Activated B cell treated with CpG ODN at 0.5 μM for 24 hours (primary cell): ENCODE measurements at regions not wholly inside any gene's neighbourhood (a gene's known extent, or its start where the extent isn't known, plus 50 kb on each side); places are given as distances from the start of the nearest gene placed in this dataset.

Experiments used
- ATAC-seq: fragments of 200-7000 bp; cut with Tn5 transposase; one replicate; pipeline ENCODE4 v1.10.0; 2021; ENCODE audit warnings: low read depth, mild to moderate bottlenecking, moderate library complexity
- CTCF ChIA-PET: fragments of 350-600 bp; sonication (Branson Sonifier 250); formaldehyde crosslinking; loops from one replicate; lab custom pipeline; 2021; ENCODE audit warnings: antibody characterized with exemption; lab: Charles Lee
- POLR2A ChIA-PET: fragments of 350-600 bp; sonication (Branson Sonifier 250); formaldehyde crosslinking; loops from one replicate; lab custom pipeline; 2021; ENCODE audit warnings: antibody characterized with exemption; lab: Charles Lee
- DNase-seq: peaks from one replicate; pipeline ENCODE4 v3.0.0; 2022
- H3K27ac Mint-ChIP-seq: one replicate; pipeline ENCODE4 v1.8.0; 2020; ENCODE audit warnings: mixed read lengths
- H3K27me3 Mint-ChIP-seq: one replicate; pipeline ENCODE4 v1.8.0; 2021; ENCODE audit warnings: mixed read lengths
- H3K36me3 Mint-ChIP-seq: one replicate; pipeline ENCODE4 v1.8.0; 2021; ENCODE audit warnings: low read depth, mixed read lengths
- H3K4me1 Mint-ChIP-seq: one replicate; pipeline ENCODE4 v1.8.0; 2021; ENCODE audit warnings: mixed read lengths
- H3K4me3 Mint-ChIP-seq: one replicate; pipeline ENCODE4 v1.8.0; 2020; ENCODE audit warnings: mild to moderate bottlenecking, mixed read lengths
- H3K9me3 Mint-ChIP-seq: one replicate; pipeline ENCODE4 v1.8.0; 2020; ENCODE audit warnings: mixed read lengths
- CTCF ChIP-seq: fragments of 200-600 bp; IDR thresholded peaks from one replicate; pipeline ENCODE4 v1.8.0; 2022; ENCODE audit warnings: antibody characterized with exemption, mild to moderate bottlenecking
- intact Hi-C: fragments of 100-400 bp; cut with micrococcal nuclease; formaldehyde crosslinking; loops from one replicate; pipeline ENCODE4 v1.15.1; 2024

DNA sequence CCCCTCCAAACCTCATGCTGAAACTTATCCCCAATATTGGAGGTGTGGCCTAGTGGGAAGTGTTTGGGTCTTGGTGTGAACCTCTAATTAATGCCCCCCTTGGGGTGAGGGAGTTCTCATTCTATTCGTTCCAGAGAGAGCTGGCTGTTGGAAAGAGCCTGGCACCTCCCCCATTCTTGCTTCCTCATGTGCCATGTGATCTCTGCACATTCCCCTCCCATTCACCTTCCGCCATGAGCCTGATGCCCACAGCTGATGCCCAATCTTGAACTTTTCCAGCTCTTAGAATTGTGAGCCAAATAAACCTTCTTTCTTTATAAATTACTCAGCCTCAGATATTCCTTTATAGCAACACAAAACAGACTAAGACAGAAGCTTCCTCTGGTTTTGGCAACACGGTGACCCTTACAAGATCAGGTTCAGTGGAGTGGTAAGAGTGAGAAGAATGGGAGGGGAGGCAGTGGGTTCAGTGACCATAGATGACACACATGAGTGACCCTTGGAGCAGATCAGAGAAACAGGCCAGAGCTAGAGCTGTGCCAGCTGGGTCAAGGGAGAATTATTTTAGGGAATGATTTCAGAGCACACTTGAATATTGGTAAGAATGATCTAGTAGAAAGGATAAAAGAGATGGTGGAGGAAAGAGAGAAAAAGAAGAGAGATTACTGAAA, 176.4 kb downstream of the LY86 start:
- ChIA-PET POLR2A (no interaction called here), CTCF (interaction anchor here (1.2 kb wide), 1 partner anchor 474 kb away, joined by 3 read pairs; no protein-coding TSS in a partner anchor)
- DNase-seq (no peak), ATAC-seq (no peak)
- intact Hi-C loops: no loop called here
- no peak overlapping the region for H3K27ac Mint-ChIP-seq
- no peak overlapping the region for H3K4me3 Mint-ChIP-seq
- H3K36me3 Mint-ChIP-seq: no peaks in the 10 kb centered on the region
- peaks cover under 1% of the 10 kb centered on the region for H3K27me3 Mint-ChIP-seq
- TF ChIP-seq CTCF: no peak
- no peaks in the 10 kb centered on the region for H3K9me3 Mint-ChIP-seq
- peaks cover 7% of the 10 kb centered on the region for H3K4me1 Mint-ChIP-seq

DNA sequence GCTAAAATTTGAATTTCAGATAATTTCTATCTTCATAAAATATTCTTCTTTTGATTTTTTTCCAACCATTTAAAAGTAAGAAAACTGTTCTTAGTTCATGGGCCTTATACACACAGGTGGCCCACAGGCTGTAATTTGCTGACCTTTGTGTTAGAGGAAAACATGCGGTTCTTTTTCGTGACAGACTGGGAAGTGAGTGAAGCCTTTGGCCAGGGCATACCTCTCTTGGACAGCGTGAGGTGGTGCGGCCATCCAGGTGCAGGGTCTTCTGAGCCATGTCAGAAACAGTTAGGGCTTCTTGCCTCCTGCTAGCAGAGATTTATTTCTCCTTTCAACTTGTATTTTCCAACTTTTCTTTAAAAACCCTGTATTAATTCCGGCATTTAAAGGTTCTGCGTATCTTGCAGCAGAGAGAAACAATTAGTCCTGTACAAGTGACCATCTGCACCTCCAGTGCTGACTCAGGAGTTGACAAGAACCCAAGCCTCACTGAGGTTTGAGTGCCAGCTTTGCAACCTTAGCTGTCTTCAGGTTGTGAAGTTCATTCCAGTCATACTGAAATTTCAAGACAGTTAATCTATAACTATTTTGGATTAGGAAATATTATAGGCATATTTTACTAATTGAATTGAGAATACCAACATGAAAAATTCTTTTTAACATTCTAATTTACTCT, 177.8 kb downstream of the LY86 start:
- Mint-ChIP-seq H3K4me3 (no peak overlapping the region), H3K9me3 (no peaks in the 10 kb centered on the region), H3K27ac (no peak overlapping the region), H3K4me1 (no peaks in the 10 kb centered on the region), H3K27me3 (peaks cover 4% of the 10 kb centered on the region), H3K36me3 (no peaks in the 10 kb centered on the region)
- ChIA-PET POLR2A (no interaction called here), CTCF (no interaction called here)
- ATAC-seq: no peak
- DNase-seq: no peak
- intact Hi-C loops: no loop called here
- no peak for TF ChIP-seq CTCF

DNA sequence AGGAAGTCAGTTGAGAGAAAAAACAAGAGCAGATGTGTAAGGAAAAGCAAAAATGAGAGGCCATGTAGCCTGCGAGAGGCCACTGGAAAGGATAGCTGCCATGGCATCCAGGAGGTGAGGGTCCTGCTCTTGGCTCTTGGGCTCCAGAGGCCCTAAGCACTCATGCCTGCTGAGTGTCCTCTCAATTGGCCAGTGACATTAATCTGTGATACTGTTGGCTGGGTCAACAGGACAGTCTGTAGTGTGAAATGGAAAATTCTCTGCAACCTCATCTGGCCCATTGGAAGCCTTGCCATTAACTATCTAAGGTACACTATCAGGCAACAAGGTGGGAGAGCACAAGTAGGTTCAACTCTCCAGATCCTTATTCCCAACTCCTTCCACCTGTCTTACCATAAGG, 180.9 kb downstream of the LY86 start:
- no peak overlapping the region for H3K4me3 Mint-ChIP-seq
- no peaks in the 10 kb centered on the region for H3K36me3 Mint-ChIP-seq
- no peak for TF ChIP-seq CTCF
- intact Hi-C loops: no loop called here
- ChIA-PET POLR2A (no interaction called here), CTCF (interaction anchor here (1.1 kb wide), 1 partner anchor 10 kb away, joined by 5 read pairs; no protein-coding TSS in a partner anchor)
- no peaks in the 10 kb centered on the region for H3K4me1 Mint-ChIP-seq
- DNase-seq (no peak), ATAC-seq (no peak)
- no peak overlapping the region for H3K27ac Mint-ChIP-seq
- H3K9me3 Mint-ChIP-seq: no peaks in the 10 kb centered on the region
- H3K27me3 Mint-ChIP-seq: peaks cover 5% of the 10 kb centered on the region

DNA sequence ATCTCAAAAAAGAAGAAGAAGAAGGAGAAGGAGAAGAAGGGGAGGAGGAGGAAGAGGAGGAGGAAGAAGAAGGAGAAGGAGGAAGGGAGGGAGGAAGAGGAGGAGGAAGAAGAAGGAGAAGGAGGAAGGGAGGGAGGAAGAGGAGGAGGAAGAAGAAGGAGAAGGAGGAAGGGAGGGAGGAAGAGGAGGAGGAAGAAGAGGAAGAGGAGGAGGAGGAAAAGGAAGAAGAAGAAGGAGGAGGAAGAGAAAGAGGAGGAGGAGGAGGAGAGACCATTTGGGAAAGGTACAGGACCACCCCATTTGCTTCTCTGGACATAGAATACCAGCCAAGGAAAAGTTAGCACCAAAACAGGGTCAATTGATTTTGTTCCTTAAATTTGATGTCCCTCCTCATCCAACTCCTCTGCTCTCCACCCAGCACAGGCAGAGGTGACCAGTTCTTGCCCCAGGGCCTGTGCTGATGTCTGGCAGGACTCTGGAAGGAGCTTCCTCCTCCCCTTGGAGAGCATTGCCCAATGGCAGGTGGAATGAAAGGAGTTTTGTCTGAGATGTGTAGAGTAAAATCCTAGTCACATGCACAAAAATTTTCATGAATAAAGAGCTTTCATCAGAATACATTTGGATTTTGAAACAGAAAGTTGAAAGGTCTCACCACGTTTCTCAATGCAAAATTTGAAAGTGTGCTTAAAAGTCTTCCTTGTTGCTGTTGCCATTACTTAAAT, 182.9 kb downstream of the LY86 start:
- no peak overlapping the region for H3K4me3 Mint-ChIP-seq
- no peaks in the 10 kb centered on the region for H3K9me3 Mint-ChIP-seq
- no peak overlapping the region for H3K27ac Mint-ChIP-seq
- ChIA-PET CTCF (no interaction called here), POLR2A (no interaction called here)
- H3K36me3 Mint-ChIP-seq: no peaks in the 10 kb centered on the region
- H3K4me1 Mint-ChIP-seq: no peaks in the 10 kb centered on the region
- intact Hi-C loops: no loop called here
- no peak for TF ChIP-seq CTCF
- no peak for DNase-seq
- ATAC-seq: no peak
- H3K27me3 Mint-ChIP-seq: peaks cover 9% of the 10 kb centered on the region

- no peaks in the 10 kb centered on the region for H3K9me3 Mint-ChIP-seq
- H3K4me3 Mint-ChIP-seq: no peak overlapping the region
- POLR2A ChIA-PET: no interaction called here
- ATAC-seq (no peak), DNase-seq (no peak)
- no peak overlapping the region for H3K27ac Mint-ChIP-seq
- intact Hi-C loops: no loop called here
- no peaks in the 10 kb centered on the region for H3K36me3 Mint-ChIP-seq
- peaks cover 12% of the 10 kb centered on the region for H3K27me3 Mint-ChIP-seq
- no peak for TF ChIP-seq CTCF
- CTCF ChIA-PET: no interaction called here
- no peaks in the 10 kb centered on the region for H3K4me1 Mint-ChIP-seq
Observed at GRCh38 chr6:6771964-6772363, 183.4 kb downstream of the LY86 start.
